Colonic mucosa (tissue), 4 donors: ENCODE measurements at regions not wholly inside any gene's neighbourhood (a gene's known extent, or its start where the extent isn't known, plus 50 kb on each side); places are given as distances from the start of the nearest gene placed in this dataset.
"Not testable (repeated sequence)": the region's sequence is repeated elsewhere in the genome, so short reads cannot be mapped to it uniquely, and the experiment has no call there.

Source experiments
- DNase-seq: peaks from one replicate; pipeline ENCODE4 v3.0.0-alpha.2; 2020
- H3K27ac ChIP-seq: fragments of 200-600 bp; one replicate; pipeline ENCODE4 v1.8.0; 2021
- H3K27me3 ChIP-seq: fragments of 200-600 bp; one replicate; pipeline ENCODE4 v1.8.0; 2021
- H3K36me3 ChIP-seq: fragments of 200-600 bp; one replicate; pipeline ENCODE4 v1.8.0; 2021
- H3K4me1 ChIP-seq: fragments of 200-600 bp; one replicate; pipeline ENCODE4 v1.8.0; 2021; ENCODE audit warnings: mild to moderate bottlenecking
- H3K4me3 ChIP-seq: fragments of 200-600 bp; one replicate; pipeline ENCODE4 v1.8.0; 2021
- H3K9ac ChIP-seq, 2 donors: one replicate each; pipeline ENCODE4 v1.7.0; 2013; ENCODE audit warnings: control low read depth in 2 of 2, low read depth in 2 of 2, low read length in 2 of 2
- H3K9me3 ChIP-seq: fragments of 200-600 bp; one replicate; pipeline ENCODE4 v1.8.0; 2021
- CTCF ChIP-seq: fragments of 200-600 bp; IDR thresholded peaks from one replicate; pipeline ENCODE4 v1.8.0; 2022; ENCODE audit warnings: antibody characterized with exemption, mild to moderate bottlenecking
- intact Hi-C: fragments of 100-400 bp; cut with DNase I; formaldehyde crosslinking; loops from one replicate; pipeline ENCODE4 v1.14.1; 2022
- donor health status: healthy.
- donor health status: DM: no; HTN: no; CAD: no.
- donor health status: DM: no; HTN: no; CAD: no.

DNA sequence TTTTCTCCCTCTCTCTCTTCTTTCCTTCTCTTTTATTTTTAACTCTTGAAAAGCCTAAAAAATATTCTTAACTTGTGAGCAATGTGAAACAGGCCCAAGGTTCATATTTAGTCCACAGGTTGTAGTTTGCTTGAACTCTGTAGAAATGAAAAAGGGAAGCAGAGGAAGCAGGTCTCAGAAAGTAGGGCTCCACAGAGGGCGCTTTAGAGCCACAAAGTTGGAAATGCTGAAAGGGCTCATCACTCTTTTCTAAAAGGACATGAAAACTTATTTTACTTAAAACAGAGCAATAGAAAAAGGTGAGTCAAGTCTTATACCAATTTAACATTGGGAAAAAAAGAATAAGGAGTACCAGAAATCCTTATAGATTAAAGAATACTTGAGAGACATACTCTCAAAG is 247.0 kb downstream of the USP25 start:
- no peaks in the 10 kb centered on the region for H3K27me3 ChIP-seq
- no peaks in the 10 kb centered on the region for H3K9me3 ChIP-seq
- no peak for DNase-seq
- no peak overlapping the region for H3K9ac ChIP-seq
- no peaks in the 10 kb centered on the region for H3K36me3 ChIP-seq
- no peak for TF ChIP-seq CTCF
- intact Hi-C loops: no loop called here
- H3K27ac ChIP-seq: no peak overlapping the region
- H3K4me3 ChIP-seq: no peak overlapping the region
- H3K4me1 ChIP-seq: no peaks in the 10 kb centered on the region

GRCh38 chr21:15978215-15978738 is 248.5 kb downstream of the USP25 start:
- no peaks in the 10 kb centered on the region for H3K4me1 ChIP-seq
- no peak for TF ChIP-seq CTCF
- H3K9me3 ChIP-seq: no peaks in the 10 kb centered on the region
- H3K4me3 ChIP-seq: no peak overlapping the region
- no peak for DNase-seq
- intact Hi-C loops: no loop called here
- H3K9ac ChIP-seq: no peak overlapping the region
- no peaks in the 10 kb centered on the region for H3K27me3 ChIP-seq
- H3K27ac ChIP-seq: no peak overlapping the region
- no peaks in the 10 kb centered on the region for H3K36me3 ChIP-seq

- H3K4me1 ChIP-seq, intact Hi-C loops: not testable (repeated sequence)
Measured at GRCh38 chr21:15979493-15979892, 249.7 kb downstream of the USP25 start.

GRCh38 chr21:15986277-15986676 is 256.5 kb downstream of the USP25 start:
- Histone ChIP-seq H3K27ac (no peak overlapping the region), H3K4me3 (no peak overlapping the region), H3K36me3 (no peaks in the 10 kb centered on the region), H3K27me3 (no peaks in the 10 kb centered on the region), H3K4me1 (no peaks in the 10 kb centered on the region), H3K9ac (no peak overlapping the region), H3K9me3 (no peaks in the 10 kb centered on the region)
- DNase-seq: no peak
- intact Hi-C loops: no loop called here
- no peak for TF ChIP-seq CTCF

More at GRCh38 chr21:15979493-15979892, 249.7 kb downstream of the USP25 start:
- DNase-seq, H3K36me3 ChIP-seq, H3K27me3 ChIP-seq, H3K9me3 ChIP-seq, H3K4me3 ChIP-seq, H3K27ac ChIP-seq, H3K9ac ChIP-seq: not testable (repeated sequence)

GRCh38 chr21:15992171-15992570 is 262.4 kb downstream of the USP25 start:
- no peak overlapping the region for H3K27ac ChIP-seq
- DNase-seq: no peak
- no peaks in the 10 kb centered on the region for H3K9me3 ChIP-seq
- intact Hi-C loops: no loop called here
- H3K4me3 ChIP-seq: no peak overlapping the region
- TF ChIP-seq CTCF: no peak
- no peaks in the 10 kb centered on the region for H3K27me3 ChIP-seq
- H3K4me1 ChIP-seq: no peaks in the 10 kb centered on the region
- H3K9ac ChIP-seq: no peak overlapping the region
- no peaks in the 10 kb centered on the region for H3K36me3 ChIP-seq

GRCh38 chr21:15993951-15994350 is 264.2 kb downstream of the USP25 start:
- no peaks in the 10 kb centered on the region for H3K4me1 ChIP-seq
- no peaks in the 10 kb centered on the region for H3K9me3 ChIP-seq
- intact Hi-C loops: no loop called here
- DNase-seq: no peak
- TF ChIP-seq CTCF: no peak
- no peak overlapping the region for H3K27ac ChIP-seq
- no peak overlapping the region for H3K4me3 ChIP-seq
- no peak overlapping the region for H3K9ac ChIP-seq
- H3K36me3 ChIP-seq: no peaks in the 10 kb centered on the region
- H3K27me3 ChIP-seq: no peaks in the 10 kb centered on the region
